T47D (cell line): ENCODE measurements at regions not wholly inside any gene's neighbourhood (a gene's known extent, or its start where the extent isn't known, plus 50 kb on each side); places are given as distances from the start of the nearest gene placed in this dataset.

Experiments used
- DNase-seq, 2 experiments: peaks; one replicate each; pipeline versions ENCODE4 v3.0.0 to v3.0.0-alpha.2; 2011 to 2012; ENCODE audit warnings: low read depth in 1 of 2, low spot score in 1 of 2
- JUND ChIP-seq: IDR thresholded peaks from 2 replicates; pipeline ENCODE4 v1.6.1; 2012; ENCODE audit warnings: low read depth
- in situ Hi-C: cut with HindIII; loops from 2 replicates; pipeline ENCODE4 v1.10.0; 2016; ENCODE audit warnings: low sequenced_read_pairs, low pct_unique_long_range_greater_than_20kb

GRCh38 chr10:78516756-78517155, 483.1 kb downstream of the RPS24 start:
- no peak for TF ChIP-seq JUND
- in situ Hi-C loops, result no loop called here
- DNase-seq, result no peak

- no peak for DNase-seq
- in situ Hi-C loops, result no loop called here
- TF ChIP-seq JUND, result no peak
Observed at GRCh38 chr10:78518224-78518623, 484.6 kb downstream of the RPS24 start.

GRCh38 chr10:78520737-78521430, 487.2 kb downstream of the RPS24 start:
- TF ChIP-seq JUND, result no peak
- DNase-seq, result peak; percentile 24 to 75
- in situ Hi-C loops, result no loop called here

GRCh38 chr10:78523453-78523852, 489.8 kb downstream of the RPS24 start:
- in situ Hi-C loops, result no loop called here
- peak in 1 of 2 experiments; percentile 18 for DNase-seq
- no peak for TF ChIP-seq JUND

- DNase-seq, result no peak
- in situ Hi-C loops, result no loop called here
- no peak for TF ChIP-seq JUND
Observed at GRCh38 chr10:78524342-78524741, 490.7 kb downstream of the RPS24 start.

GRCh38 chr10:78524941-78525340, 491.3 kb downstream of the RPS24 start:
- in situ Hi-C loops, result no loop called here
- DNase-seq, result peak in 1 of 2 experiments; percentile 52
- no peak for TF ChIP-seq JUND

GRCh38 chr10:78526347-78526746, 492.7 kb downstream of the RPS24 start:
- in situ Hi-C loops, result no loop called here
- DNase-seq, result no peak
- no peak for TF ChIP-seq JUND

- no peak for DNase-seq
- no peak for TF ChIP-seq JUND
- in situ Hi-C loops, result no loop called here
Observed at GRCh38 chr10:78527296-78527695, 493.6 kb downstream of the RPS24 start.

GRCh38 chr10:78528749-78529204, 495.1 kb downstream of the RPS24 start:
- no peak for TF ChIP-seq JUND
- in situ Hi-C loops, result no loop called here
- DNase-seq, result peak; percentile 44 to 45

GRCh38 chr10:78529262-78529661, 495.6 kb downstream of the RPS24 start:
- TF ChIP-seq JUND, result no peak
- no peak for DNase-seq
- in situ Hi-C loops, result no loop called here

- TF ChIP-seq JUND, result no peak
- in situ Hi-C loops, result no loop called here
- DNase-seq, result no peak
Observed at GRCh38 chr10:78531088-78531487, 497.4 kb downstream of the RPS24 start.

- in situ Hi-C loops, result no loop called here
- TF ChIP-seq JUND, result no peak
Observed at GRCh38 chr10:78532480-78533042, 498.9 kb downstream of the RPS24 start.

GRCh38 chr10:78533098-78533497, 499.4 kb downstream of the RPS24 start:
- no peak for DNase-seq
- in situ Hi-C loops, result no loop called here
- TF ChIP-seq JUND, result no peak

More at GRCh38 chr10:78532480-78533042, 498.9 kb downstream of the RPS24 start:
- DNase-seq, result no peak
